ENCODE measurements at regions not wholly inside any gene's neighbourhood (a gene's known extent, or its start where the extent isn't known, plus 50 kb on each side); places are given as distances from the start of the nearest gene placed in this dataset.
A peak's percentile ranks its signal among the peaks of the same experiment; 100 is the strongest.

GRCh38 chr15:25933456-25934158 is 70.5 kb upstream of the ATP10A start:
- intact Hi-C loops (cut with DNase I) = loop anchor here (2.0 to 10.0 kb wide), 10 partner anchors 199 to 429 kb away; no protein-coding TSS in a partner anchor
- Histone ChIP-seq H3K27ac (no peak overlapping the region), H3K4me1 (peaks cover 0 to 7% (median 0%) of the 10 kb centered on the region in 9 donors), H3K27me3 (peaks cover 0 to 7% (median 0%) of the 10 kb centered on the region in 7 donors), H3K4me3 (peak overlapping the region in 7 of 10 donors; percentile 7 to 31 (median 23)), H3K9me3 (peaks cover 0 to 18% (median 0%) of the 10 kb centered on the region in 11 donors), H3K36me3 (no peaks in the 10 kb centered on the region)
- 11% methylated on average over 23 of the region's 23 CpGs for WGBS, 2 donors
- ATAC-seq (peak; percentile 81 to 94 (median 88)), DNase-seq (peak; percentile 51 to 70)
- TF ChIP-seq CTCF (IDR thresholded peaks at IDR 0.05) = peak; percentile 44 to 74 (median 66)

GRCh38 chr15:25932696-25933095 is 69.6 kb upstream of the ATP10A start:
- WGBS, 2 donors = 61 to 66% methylated on average over 8 of the region's 8 CpGs
- DNase-seq = no peak
- H3K36me3 ChIP-seq = no peaks in the 10 kb centered on the region
- peaks cover 0 to 7% (median 0%) of the 10 kb centered on the region in 9 donors for H3K4me1 ChIP-seq
- peaks cover 0 to 18% (median 0%) of the 10 kb centered on the region in 11 donors for H3K9me3 ChIP-seq
- TF ChIP-seq CTCF (IDR thresholded peaks at IDR 0.05) = no peak
- intact Hi-C loops (cut with DNase I) = loop anchor here (5.0 to 10.0 kb wide), 8 partner anchors 198 to 428 kb away; no protein-coding TSS in a partner anchor
- peak in 3 of 8 donors; percentile 21 to 49 (median 34) for ATAC-seq
- H3K27ac ChIP-seq = no peak overlapping the region
- H3K27me3 ChIP-seq = peaks cover 0 to 7% (median 0%) of the 10 kb centered on the region in 7 donors
- no peak overlapping the region for H3K4me3 ChIP-seq

GRCh38 chr15:25931851-25932250 is 68.7 kb upstream of the ATP10A start:
- DNase-seq (no peak), ATAC-seq (no peak)
- intact Hi-C loops (cut with DNase I) = loop anchor here (5.0 to 10.0 kb wide), 8 partner anchors 197 to 427 kb away; no protein-coding TSS in a partner anchor
- Histone ChIP-seq H3K27me3 (peaks cover 0 to 7% (median 0%) of the 10 kb centered on the region in 7 donors), H3K4me3 (no peak overlapping the region), H3K27ac (no peak overlapping the region), H3K9me3 (peaks cover 0 to 18% (median 0%) of the 10 kb centered on the region in 11 donors), H3K4me1 (peaks cover 0 to 7% (median 0%) of the 10 kb centered on the region in 9 donors), H3K36me3 (no peaks in the 10 kb centered on the region)
- TF ChIP-seq CTCF (IDR thresholded peaks at IDR 0.05) = no peak
- 90 to 91% methylated on average over 1 of the region's 1 CpG for WGBS, 2 donors

GRCh38 chr15:25930931-25931330 is 67.8 kb upstream of the ATP10A start:
- Histone ChIP-seq H3K27ac (no peak overlapping the region), H3K27me3 (peaks cover 0 to 7% (median 0%) of the 10 kb centered on the region in 7 donors), H3K36me3 (no peaks in the 10 kb centered on the region), H3K4me3 (no peak overlapping the region), H3K9me3 (peaks cover 0 to 18% (median 0%) of the 10 kb centered on the region in 11 donors), H3K4me1 (peaks cover 0 to 7% (median 0%) of the 10 kb centered on the region in 9 donors)
- no peak for ATAC-seq
- no peak for DNase-seq
- intact Hi-C loops (cut with DNase I) = loop anchor here (5.0 to 10.0 kb wide), 8 partner anchors 196 to 426 kb away; no protein-coding TSS in a partner anchor
- no peak for TF ChIP-seq CTCF (IDR thresholded peaks at IDR 0.05)
- 92 to 98% methylated on average over 2 of the region's 2 CpGs for WGBS, 2 donors
